ENCODE measurements at regions not wholly inside any gene's neighbourhood (a gene's known extent, or its start where the extent isn't known, plus 50 kb on each side); places are given as distances from the start of the nearest gene placed in this dataset.

- 0 out of 2 replicates have a peak, but pooled peaks cover 3% of the 10 kb centered on the region for H3K36me3 ChIP-seq (ENCODE audit: insufficient read depth, low read length)
- no peaks in the 10 kb centered on the region for H3F3A ChIP-seq (ENCODE audit: insufficient read depth, low read length)
- H3K79me2 ChIP-seq (ENCODE audit: insufficient read depth, low read length), result no peaks in the 10 kb centered on the region
- no peak overlapping the region for H3K4me3 ChIP-seq (ENCODE audit: low read depth, low read length, poor library complexity, severe bottlenecking)
- no peaks in the 10 kb centered on the region for H3K27me3 ChIP-seq (ENCODE audit: insufficient read depth, low read length)
- no peak overlapping the region for H3K4me2 ChIP-seq (ENCODE audit: low read length)
- peaks cover 9% of the 10 kb centered on the region for H3K4me1 ChIP-seq (ENCODE audit: insufficient read depth, low read length, severe bottlenecking)
- no peaks in the 10 kb centered on the region for H3K9me3 ChIP-seq (ENCODE audit: low read length)
- TF ChIP-seq EZH2 (IDR thresholded peaks at IDR 0.05; ENCODE audit: borderline replicate concordance, low read length) (no peak), CTCF (IDR thresholded peaks at IDR 0.05; ENCODE audit: low read length) (no peak)
- no peak overlapping the region for H2AFZ ChIP-seq (ENCODE audit: low read length)
- H3K9me2 ChIP-seq (ENCODE audit: low read depth, low read length), result no peaks in the 10 kb centered on the region
- no peak overlapping the region for H3K9ac ChIP-seq (ENCODE audit: low read length)
- no peaks in the 10 kb centered on the region for H4K20me1 ChIP-seq (ENCODE audit: insufficient read depth, low read length)
- H3K27ac ChIP-seq (ENCODE audit: low read depth, low read length, poor library complexity, severe bottlenecking), result no peak overlapping the region
Observed at GRCh38 chr13:73828811-73829210, 305.4 kb downstream of the KLF12 start.

GRCh38 chr13:73827434-73827833, 306.8 kb downstream of the KLF12 start:
- Histone ChIP-seq H3K79me2 (ENCODE audit: insufficient read depth, low read length) (no peaks in the 10 kb centered on the region), H3K36me3 (ENCODE audit: insufficient read depth, low read length) (0 out of 2 replicates have a peak, but pooled peaks cover 3% of the 10 kb centered on the region)

DNA sequence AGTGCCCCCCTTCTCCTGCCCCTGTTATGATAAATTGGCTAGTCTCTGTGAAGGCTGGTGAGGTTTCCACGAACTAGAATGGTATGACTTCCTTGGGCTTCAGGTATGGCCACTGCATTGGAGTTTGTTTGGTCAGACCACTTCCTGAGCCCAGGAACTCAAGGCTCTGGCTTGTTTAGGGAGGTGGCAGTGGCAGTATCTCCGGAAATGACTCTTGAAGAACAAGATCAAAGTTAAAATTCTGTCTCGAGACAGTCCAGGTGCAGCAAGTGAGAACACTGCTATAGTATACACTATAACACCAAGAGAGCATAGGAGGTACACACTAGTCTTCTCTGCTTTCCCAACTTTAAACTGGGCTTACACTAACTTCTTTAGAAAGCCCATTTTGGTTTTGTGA, 309.1 kb downstream of the KLF12 start:
- Histone ChIP-seq H3K27me3 (ENCODE audit: insufficient read depth, low read length) (no peaks in the 10 kb centered on the region), H3K79me2 (ENCODE audit: insufficient read depth, low read length) (no peaks in the 10 kb centered on the region), H2AFZ (ENCODE audit: low read length) (no peak overlapping the region), H3K4me3 (ENCODE audit: low read depth, low read length, poor library complexity, severe bottlenecking) (no peak overlapping the region), H4K20me1 (ENCODE audit: insufficient read depth, low read length) (no peaks in the 10 kb centered on the region), H3K27ac (ENCODE audit: low read depth, low read length, poor library complexity, severe bottlenecking) (no peak overlapping the region), H3K4me2 (ENCODE audit: low read length) (no peak overlapping the region), H3K4me1 (ENCODE audit: insufficient read depth, low read length, severe bottlenecking) (peaks cover 14% of the 10 kb centered on the region), H3K9me2 (ENCODE audit: low read depth, low read length) (no peaks in the 10 kb centered on the region), H3F3A (ENCODE audit: insufficient read depth, low read length) (no peaks in the 10 kb centered on the region), H3K9ac (ENCODE audit: low read length) (no peak overlapping the region), H3K36me3 (ENCODE audit: insufficient read depth, low read length) (0 out of 2 replicates have a peak, but pooled peaks cover 3% of the 10 kb centered on the region), H3K9me3 (ENCODE audit: low read length) (no peaks in the 10 kb centered on the region)
- no peak for TF ChIP-seq EZH2 (IDR thresholded peaks at IDR 0.05; ENCODE audit: borderline replicate concordance, low read length)
- TF ChIP-seq CTCF (IDR thresholded peaks at IDR 0.05; ENCODE audit: low read length), result no peak

More at GRCh38 chr13:73827434-73827833, 306.8 kb downstream of the KLF12 start:
- TF ChIP-seq CTCF (IDR thresholded peaks at IDR 0.05; ENCODE audit: low read length) (no peak), EZH2 (IDR thresholded peaks at IDR 0.05; ENCODE audit: borderline replicate concordance, low read length) (no peak)
- no peaks in the 10 kb centered on the region for H3K9me2 ChIP-seq (ENCODE audit: low read depth, low read length)
- no peak overlapping the region for H3K9ac ChIP-seq (ENCODE audit: low read length)
- H3K27ac ChIP-seq (ENCODE audit: low read depth, low read length, poor library complexity, severe bottlenecking), result no peak overlapping the region
- no peaks in the 10 kb centered on the region for H3K9me3 ChIP-seq (ENCODE audit: low read length)
- H4K20me1 ChIP-seq (ENCODE audit: insufficient read depth, low read length), result no peaks in the 10 kb centered on the region
- peaks cover 6% of the 10 kb centered on the region for H3K4me1 ChIP-seq (ENCODE audit: insufficient read depth, low read length, severe bottlenecking)
- H3F3A ChIP-seq (ENCODE audit: insufficient read depth, low read length), result no peaks in the 10 kb centered on the region
- H3K4me3 ChIP-seq (ENCODE audit: low read depth, low read length, poor library complexity, severe bottlenecking), result no peak overlapping the region
- no peaks in the 10 kb centered on the region for H3K27me3 ChIP-seq (ENCODE audit: insufficient read depth, low read length)
- H2AFZ ChIP-seq (ENCODE audit: low read length), result no peak overlapping the region
- H3K4me2 ChIP-seq (ENCODE audit: low read length), result no peak overlapping the region
